HUES48 (cell line): ENCODE measurements at regions not wholly inside any gene's neighbourhood (a gene's known extent, or its start where the extent isn't known, plus 50 kb on each side); places are given as distances from the start of the nearest gene placed in this dataset.

Source experiments
- H3K27ac ChIP-seq: one replicate; pipeline ENCODE4 v1.7.0; 2013; ENCODE audit warnings: low read depth, low read length, inconsistent platforms
- H3K27me3 ChIP-seq: 2 replicates; pipeline ENCODE4 v1.6.1; 2013; ENCODE audit warnings: mild to moderate bottlenecking, low read length; ENCODE audit not compliant: control insufficient read depth, insufficient read depth
- H3K36me3 ChIP-seq: 2 replicates; pipeline ENCODE4 v1.6.1; 2013; ENCODE audit warnings: low read length; ENCODE audit not compliant: control insufficient read depth, insufficient read depth
- H3K4me1 ChIP-seq: 2 replicates; pipeline ENCODE4 v1.6.1; 2013; ENCODE audit warnings: mild to moderate bottlenecking, low read length; ENCODE audit not compliant: control insufficient read depth, insufficient read depth
- H3K4me3 ChIP-seq: 2 replicates; pipeline ENCODE4 v1.5.1; 2013; ENCODE audit warnings: mild to moderate bottlenecking, low read depth, low read length
- H3K9ac ChIP-seq: 2 replicates; pipeline ENCODE4 v1.6.1; 2013; ENCODE audit warnings: mild to moderate bottlenecking, low read depth, low read length, moderate library complexity
- H3K9me3 ChIP-seq: 2 replicates; pipeline ENCODE4 v1.6.1; 2013; ENCODE audit warnings: low read length; ENCODE audit not compliant: control insufficient read depth, insufficient read depth

DNA sequence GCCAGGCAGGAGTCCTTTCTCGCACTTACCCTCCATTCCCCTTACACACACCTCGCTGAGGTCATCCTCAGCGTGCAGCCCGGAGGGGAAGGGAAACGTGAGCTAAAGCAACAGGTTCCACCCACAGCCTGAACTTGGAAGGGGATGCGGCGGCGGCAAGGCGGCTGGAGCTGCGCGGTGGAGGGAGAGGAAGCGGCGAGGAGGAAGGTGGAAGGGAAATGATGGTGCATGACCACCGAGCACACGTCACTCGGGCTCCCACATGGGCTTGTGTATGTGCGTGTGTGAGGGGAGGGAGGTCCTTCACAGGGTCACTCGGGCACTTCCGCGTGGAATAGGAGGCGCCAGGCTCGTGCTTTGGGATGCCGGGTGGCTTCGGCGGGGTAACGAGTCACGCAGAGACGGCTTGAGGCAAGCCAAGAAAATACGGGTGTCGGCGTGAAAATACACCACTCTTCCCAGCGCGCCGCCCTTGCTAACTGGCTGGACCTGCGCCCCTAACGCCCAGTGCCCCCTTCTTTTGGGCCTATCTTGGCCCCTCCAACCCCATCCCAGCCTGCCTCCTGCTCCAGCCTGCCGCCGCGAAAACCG is 225.5 kb upstream of the IL12A start:
- H3K27me3 ChIP-seq: no peaks in the 10 kb centered on the region; the same call in 1 of the 2 replicates
- peaks cover 33% of the 10 kb centered on the region for H3K4me1 ChIP-seq
- H3K9ac ChIP-seq: peak overlapping the region; percentile 71
- H3K9me3 ChIP-seq: no peaks in the 10 kb centered on the region
- peak overlapping the region; percentile 85 for H3K27ac ChIP-seq
- no peaks in the 10 kb centered on the region for H3K36me3 ChIP-seq
- peak overlapping the region; percentile 76 for H3K4me3 ChIP-seq

DNA sequence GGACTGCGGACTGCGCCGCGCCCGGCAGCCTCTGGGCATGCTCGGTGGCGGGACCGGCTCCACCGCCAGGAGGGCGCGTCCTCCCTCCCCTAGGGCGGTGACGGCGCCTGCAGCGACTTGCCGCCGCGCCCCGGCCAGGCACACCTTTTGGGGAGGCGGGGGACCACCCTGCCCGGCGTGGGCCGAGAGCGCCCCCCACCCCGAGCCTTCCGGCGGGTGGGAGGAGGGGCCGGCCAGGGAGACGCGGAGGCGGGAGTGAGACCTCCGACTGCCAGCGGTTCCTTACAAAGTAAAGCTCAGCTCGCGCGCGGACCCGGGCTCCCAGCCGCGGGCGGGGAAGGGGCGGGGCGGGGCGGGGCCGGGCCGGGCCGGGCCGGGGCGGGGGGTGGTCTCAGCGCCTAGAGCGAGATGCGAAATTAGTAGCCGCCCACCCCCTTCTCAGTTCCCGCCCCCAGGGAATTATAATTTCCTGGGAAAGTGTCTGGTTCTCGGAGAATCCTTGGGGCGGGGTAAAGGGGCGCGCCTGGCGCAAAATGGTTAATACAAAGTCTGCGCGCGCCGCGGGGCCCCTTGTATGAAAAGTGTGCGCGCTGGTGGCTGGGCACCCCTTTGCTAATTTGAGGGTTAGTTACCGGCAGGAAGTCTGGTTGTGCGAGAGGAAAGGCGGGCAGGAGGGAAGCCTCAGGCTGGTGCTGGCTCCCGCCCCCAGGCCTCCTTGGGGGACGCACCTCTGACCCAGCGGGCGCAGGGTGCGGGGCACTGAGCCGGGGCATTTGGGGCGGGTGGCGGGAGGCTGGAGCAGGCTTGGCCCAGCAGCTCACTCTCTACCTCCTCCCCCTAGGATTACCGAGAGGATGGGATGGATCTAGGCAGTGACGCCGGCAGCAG is 224.8 kb upstream of the IL12A start:
- no peaks in the 10 kb centered on the region for H3K9me3 ChIP-seq
- H3K9ac ChIP-seq: peak overlapping the region; percentile 71
- peak overlapping the region; percentile 85 for H3K27ac ChIP-seq

DNA sequence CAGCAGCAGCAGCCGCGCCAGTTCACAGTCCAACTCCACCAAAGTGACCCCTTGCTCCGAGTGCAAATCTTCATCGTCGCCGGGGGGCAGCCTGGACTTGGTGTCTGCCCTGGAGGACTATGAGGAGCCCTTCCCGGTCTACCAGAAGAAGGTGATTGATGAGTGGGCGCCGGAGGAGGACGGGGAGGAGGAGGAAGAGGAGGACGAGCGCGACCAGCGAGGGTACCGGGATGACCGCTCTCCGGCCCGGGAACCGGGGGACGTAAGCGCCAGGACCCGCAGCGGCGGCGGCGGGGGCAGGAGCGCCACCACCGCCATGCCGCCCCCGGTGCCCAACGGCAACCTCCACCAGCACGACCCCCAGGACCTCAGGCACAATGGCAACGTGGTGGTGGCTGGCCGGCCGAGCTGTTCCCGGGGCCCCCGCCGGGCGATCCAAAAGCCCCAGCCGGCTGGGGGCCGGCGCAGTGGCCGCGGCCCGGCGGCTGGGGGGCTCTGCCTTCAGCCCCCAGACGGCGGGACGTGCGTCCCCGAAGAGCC is 224.1 kb upstream of the IL12A start:
- H3K9ac ChIP-seq: peak overlapping the region; percentile 45
- H3K27ac ChIP-seq: peak overlapping the region; percentile 80
- H3K27me3 ChIP-seq: no peaks in the 10 kb centered on the region; the same call in 1 of the 2 replicates

More for the DNA sequence above, 224.8 kb upstream of the IL12A start:
- H3K27me3 ChIP-seq: no peaks in the 10 kb centered on the region; the same call in 1 of the 2 replicates
- H3K4me3 ChIP-seq: peak overlapping the region; percentile 87
- no peaks in the 10 kb centered on the region for H3K36me3 ChIP-seq
- H3K4me1 ChIP-seq: peaks cover 33% of the 10 kb centered on the region

DNA sequence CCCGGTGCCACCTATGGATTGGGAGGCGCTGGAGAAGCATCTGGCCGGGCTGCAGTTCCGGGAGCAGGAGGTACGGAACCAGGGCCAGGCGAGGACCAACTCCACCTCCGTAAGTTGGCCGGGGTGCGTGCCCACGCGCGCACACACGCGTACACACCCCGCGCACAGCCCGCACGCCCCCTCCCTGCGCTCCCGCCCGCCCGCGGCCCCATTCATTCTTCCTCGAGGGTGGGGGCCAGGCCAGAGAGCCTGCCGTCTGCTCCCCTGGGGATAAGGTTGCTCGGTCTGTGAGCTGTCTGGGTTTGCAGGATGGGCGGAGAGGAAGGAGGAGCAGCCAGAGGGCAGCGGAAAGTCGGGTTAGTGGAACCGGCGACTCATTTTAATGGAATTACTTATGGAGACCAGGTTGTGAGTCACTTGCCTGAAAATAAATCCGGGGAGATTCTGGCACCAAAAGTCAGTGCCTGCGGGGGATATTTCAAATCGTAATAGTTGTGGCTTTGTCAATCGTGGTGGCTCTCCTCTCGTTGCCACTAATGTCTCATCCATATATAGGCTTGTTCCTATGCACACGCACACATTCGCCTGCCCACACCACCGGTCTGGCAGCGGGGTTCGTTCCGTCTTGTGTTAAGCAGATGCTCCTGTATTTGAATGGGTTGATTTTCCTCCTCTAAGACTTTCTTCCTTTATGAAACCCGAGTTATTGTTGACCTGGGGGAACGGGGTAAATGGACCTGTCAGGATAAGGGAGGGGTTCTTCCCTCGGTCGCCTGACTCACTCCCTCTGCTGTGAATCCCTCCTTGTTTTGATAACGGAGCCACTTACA is 223.4 kb upstream of the IL12A start:
- Histone ChIP-seq H3K9ac (peak overlapping the region; percentile 45; the same call in 1 of the 2 replicates), H3K4me1 (peaks cover 33% of the 10 kb centered on the region), H3K27me3 (no peaks in the 10 kb centered on the region; the same call in 1 of the 2 replicates), H3K27ac (peak overlapping the region; percentile 80), H3K36me3 (no peaks in the 10 kb centered on the region), H3K4me3 (peak overlapping the region; percentile 87), H3K9me3 (no peaks in the 10 kb centered on the region)

More for the DNA sequence above, 224.1 kb upstream of the IL12A start:
- Histone ChIP-seq H3K4me3 (peak overlapping the region; percentile 87), H3K4me1 (peaks cover 33% of the 10 kb centered on the region), H3K9me3 (no peaks in the 10 kb centered on the region), H3K36me3 (no peaks in the 10 kb centered on the region)

DNA sequence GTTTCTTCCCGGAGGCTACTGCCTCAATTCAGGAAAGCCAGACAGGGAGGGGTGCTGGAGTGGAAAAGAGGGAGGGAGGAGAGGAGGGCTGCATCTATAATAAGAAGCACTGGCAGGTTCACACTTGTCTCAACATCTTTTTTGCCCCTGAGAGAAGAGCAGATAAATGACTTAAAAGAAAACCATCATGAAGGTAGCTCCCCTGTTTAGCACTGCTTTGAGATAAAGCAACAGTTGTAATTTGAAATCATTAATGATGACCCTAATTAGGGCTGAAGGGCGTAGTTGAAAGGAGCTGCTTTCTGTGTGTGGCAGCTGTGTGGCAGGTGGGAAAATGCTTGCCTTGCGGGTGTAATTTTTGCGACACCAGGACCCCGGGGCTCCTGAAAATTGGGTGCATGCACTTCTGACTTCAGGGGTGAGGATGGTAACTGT is 222.8 kb upstream of the IL12A start:
- Histone ChIP-seq H3K27me3 (no peaks in the 10 kb centered on the region; the same call in 1 of the 2 replicates), H3K4me1 (peaks cover 32% of the 10 kb centered on the region), H3K27ac (peak overlapping the region; percentile 80), H3K36me3 (no peaks in the 10 kb centered on the region), H3K9me3 (no peaks in the 10 kb centered on the region), H3K9ac (no peak overlapping the region), H3K4me3 (peak overlapping the region; percentile 87)

DNA sequence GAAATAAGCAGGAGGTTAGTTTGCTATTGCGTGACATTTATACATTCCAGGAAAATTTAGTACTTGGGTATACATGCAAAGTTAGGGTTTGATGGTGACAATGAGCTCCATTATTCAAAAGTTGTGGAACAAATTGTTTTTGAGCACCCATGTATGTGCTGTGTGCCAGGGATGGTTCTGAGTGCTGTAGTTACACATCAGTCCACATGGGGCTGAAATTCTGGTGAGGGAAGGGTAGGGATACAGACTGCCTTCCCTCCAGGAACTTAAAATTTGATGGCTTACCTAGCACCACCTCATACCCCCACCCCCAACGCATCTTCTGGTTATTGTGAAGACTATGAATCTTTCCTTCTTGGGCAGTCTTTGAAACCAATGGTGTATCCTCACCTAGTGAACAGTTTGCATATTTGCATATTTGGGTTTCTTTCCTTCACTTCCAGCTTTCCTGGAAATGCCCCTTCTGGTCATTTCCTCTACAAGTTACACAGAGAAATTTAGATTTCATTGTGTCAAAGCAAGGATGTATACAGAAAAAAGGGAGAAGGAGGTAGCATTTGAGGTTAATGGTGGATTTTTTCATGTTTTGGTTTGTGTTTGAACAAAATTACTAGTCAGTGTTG is 222.0 kb upstream of the IL12A start:
- Histone ChIP-seq H3K27me3 (no peaks in the 10 kb centered on the region; the same call in 1 of the 2 replicates), H3K4me3 (peak overlapping the region; percentile 87), H3K27ac (no peak overlapping the region), H3K9me3 (no peaks in the 10 kb centered on the region), H3K36me3 (no peaks in the 10 kb centered on the region), H3K4me1 (peaks cover 25% of the 10 kb centered on the region), H3K9ac (no peak overlapping the region)

DNA sequence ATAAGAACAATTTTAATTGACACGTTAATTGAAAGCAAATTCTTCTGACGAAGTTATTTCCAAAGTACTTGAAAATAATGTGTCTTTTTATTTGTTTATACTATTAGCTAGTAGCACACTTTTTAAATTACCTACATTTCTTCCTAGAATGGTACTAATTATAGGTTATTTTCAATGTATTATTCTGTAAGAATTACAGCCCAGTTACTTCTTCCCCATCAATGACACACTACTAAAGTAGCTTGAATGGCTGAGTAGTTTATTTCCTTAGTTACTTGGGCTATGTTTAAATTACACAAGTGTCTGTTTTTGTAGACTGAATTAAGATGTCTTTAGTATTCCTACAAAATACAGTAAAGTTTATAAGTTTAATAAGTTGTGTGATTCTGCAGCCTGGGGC is 217.6 kb upstream of the IL12A start:
- no peaks in the 10 kb centered on the region for H3K36me3 ChIP-seq
- no peak overlapping the region for H3K9ac ChIP-seq
- no peaks in the 10 kb centered on the region; the same call in 1 of the 2 replicates for H3K27me3 ChIP-seq
- H3K4me3 ChIP-seq: no peak overlapping the region
- peaks cover 27% of the 10 kb centered on the region for H3K4me1 ChIP-seq
- H3K9me3 ChIP-seq: no peaks in the 10 kb centered on the region
- no peak overlapping the region for H3K27ac ChIP-seq

DNA sequence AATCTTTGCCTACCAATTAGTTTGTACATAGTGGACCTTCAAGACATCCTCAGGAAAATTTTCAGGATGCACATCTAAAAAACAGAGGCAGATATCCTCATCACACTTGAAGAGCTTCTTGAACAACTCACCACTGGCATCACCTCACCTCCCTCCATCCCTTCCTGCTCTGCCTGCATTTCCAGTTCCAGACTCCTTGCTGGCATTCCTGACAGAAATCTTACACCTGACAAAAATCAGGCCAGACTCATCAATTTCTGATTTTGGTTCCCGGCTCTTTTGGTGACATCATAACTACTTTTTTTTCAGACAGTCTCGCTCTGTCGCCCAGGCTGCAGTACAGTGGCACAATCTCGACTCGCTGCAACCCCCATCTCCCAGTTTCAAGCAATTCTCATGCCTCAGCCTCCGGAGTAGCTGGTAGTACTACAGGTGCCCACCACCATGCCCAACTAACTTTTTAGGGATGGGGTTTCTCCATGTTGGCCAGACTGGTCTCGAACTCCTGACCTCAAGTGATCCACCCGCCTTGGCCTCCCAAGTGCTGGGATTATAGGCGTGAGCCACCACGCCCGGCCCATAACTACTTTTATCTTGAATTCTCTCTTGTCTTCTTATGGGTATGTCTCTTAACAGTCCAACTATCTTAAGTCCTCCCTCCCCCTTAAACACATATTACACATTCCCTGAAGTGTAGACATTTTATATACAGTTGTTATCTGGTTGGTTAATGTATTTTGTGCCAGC is 216.6 kb upstream of the IL12A start:
- Histone ChIP-seq H3K9me3 (no peaks in the 10 kb centered on the region), H3K36me3 (no peaks in the 10 kb centered on the region), H3K27me3 (no peaks in the 10 kb centered on the region), H3K4me3 (no peak overlapping the region), H3K9ac (no peak overlapping the region), H3K27ac (no peak overlapping the region), H3K4me1 (peaks cover 21% of the 10 kb centered on the region)

DNA sequence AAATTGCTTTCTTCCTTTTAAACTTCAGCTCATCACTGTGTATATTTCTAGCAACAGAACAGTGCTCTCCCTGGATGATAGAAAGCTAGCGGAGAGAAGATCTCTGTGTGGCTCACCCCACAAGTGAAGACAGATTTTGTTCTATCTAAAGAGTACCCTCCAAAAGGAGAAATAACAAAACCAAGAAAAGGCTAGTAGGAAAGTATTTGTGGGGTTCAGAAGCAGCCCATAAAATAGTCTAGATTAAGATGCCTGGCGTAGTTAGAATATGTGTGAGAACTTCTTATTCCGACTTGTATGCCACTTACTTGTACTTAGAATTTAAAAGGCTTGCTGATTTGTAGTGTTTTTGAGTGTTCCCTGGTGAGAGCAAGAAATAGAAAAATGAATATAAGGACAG is 214.9 kb upstream of the IL12A start:
- Histone ChIP-seq H3K4me3 (no peak overlapping the region), H3K4me1 (peaks cover 20% of the 10 kb centered on the region), H3K27ac (no peak overlapping the region), H3K9ac (no peak overlapping the region), H3K36me3 (no peaks in the 10 kb centered on the region), H3K9me3 (no peaks in the 10 kb centered on the region), H3K27me3 (no peaks in the 10 kb centered on the region)
